Fibroblast of lung (primary cell): ENCODE measurements at regions not wholly inside any gene's neighbourhood (a gene's known extent, or its start where the extent isn't known, plus 50 kb on each side); places are given as distances from the start of the nearest gene placed in this dataset.

Source experiments
- DNase-seq, 2 donors: peaks; one replicate each; pipeline versions ENCODE4 v3.0.0 to v3.0.0-alpha.2; 2010; ENCODE audit warnings: low read depth in 2 of 2
- H2AFZ ChIP-seq: 2 replicates; pipeline ENCODE4 v1.5.1; 2012; ENCODE audit warnings: low read length, control low read depth, inconsistent platforms
- H3K27ac ChIP-seq: 2 replicates; pipeline ENCODE4 v1.5.1; 2011; ENCODE audit warnings: low read length, control low read depth; ENCODE audit not compliant: insufficient read depth
- H3K27me3 ChIP-seq: 2 replicates; pipeline ENCODE4 v1.5.1; 2011; ENCODE audit warnings: mild to moderate bottlenecking, low read length; ENCODE audit not compliant: control insufficient read depth, insufficient read depth
- H3K36me3 ChIP-seq: 2 replicates; pipeline ENCODE4 v1.5.1; 2011; ENCODE audit warnings: low read length; ENCODE audit not compliant: control insufficient read depth, insufficient read depth
- H3K4me1 ChIP-seq: 2 replicates; pipeline ENCODE4 v1.5.1; 2011; ENCODE audit warnings: low read length; ENCODE audit not compliant: control insufficient read depth, insufficient read depth; ENCODE audit errors: extremely low read depth
- H3K4me2 ChIP-seq: 2 replicates; pipeline ENCODE4 v1.5.1; 2011; ENCODE audit warnings: low read length, control low read depth; ENCODE audit not compliant: insufficient read depth; ENCODE audit errors: extremely low read depth
- H3K4me3 ChIP-seq, 4 experiments: fragments of 200-600 bp in 1 of 4; sonication (generic) in 1 of 4; replicated peaks in 1 of 4; 2 replicates each; pipeline ENCODE4 v1.5.1; 2011 to 2016; ENCODE audit warnings: low read length in 4 of 4, low read depth in 3 of 4, mild to moderate bottlenecking in 3 of 4, control low read depth in 2 of 4, inconsistent platforms in 1 of 4, mixed read lengths in 1 of 4; ENCODE audit not compliant: insufficient read depth in 1 of 4; ENCODE audit errors: control extremely low read depth in 1 of 4
- H3K79me2 ChIP-seq: 2 replicates; pipeline ENCODE4 v1.5.1; 2012; ENCODE audit warnings: mild to moderate bottlenecking, low read length, inconsistent platforms; ENCODE audit not compliant: control insufficient read depth, insufficient read depth
- H3K9ac ChIP-seq: 2 replicates; pipeline ENCODE4 v1.5.1; 2011; ENCODE audit warnings: mild to moderate bottlenecking, low read length, control low read depth; ENCODE audit not compliant: insufficient read depth
- H3K9me3 ChIP-seq: 2 replicates; pipeline ENCODE4 v1.5.1; 2012; ENCODE audit warnings: low read depth, low read length; ENCODE audit not compliant: control insufficient read depth, insufficient read depth
- H4K20me1 ChIP-seq: 2 replicates; pipeline ENCODE4 v1.5.1; 2011; ENCODE audit warnings: low read length; ENCODE audit not compliant: control insufficient read depth, insufficient read depth; ENCODE audit errors: extremely low read depth
- EZH2 ChIP-seq: IDR thresholded peaks from 2 replicates; pipeline ENCODE4 v1.5.1; 2012; ENCODE audit warnings: low read length, control low read depth, mild to moderate bottlenecking; ENCODE audit errors: missing control alignments
- TF ChIP-seq, protein P1 (sequence below), 2 donors: IDR thresholded peaks in 1 of 2; conservative IDR thresholded peaks in 1 of 2; 1 replicate in 1 of 2; 2 replicates in 1 of 2; pipeline ENCODE4 v1.5.1; 2011 to 2012; ENCODE audit warnings: low read length in 2 of 2, control low read depth in 1 of 2, inconsistent platforms in 1 of 2, low read depth in 1 of 2, mild to moderate bottlenecking in 1 of 2

DNA sequence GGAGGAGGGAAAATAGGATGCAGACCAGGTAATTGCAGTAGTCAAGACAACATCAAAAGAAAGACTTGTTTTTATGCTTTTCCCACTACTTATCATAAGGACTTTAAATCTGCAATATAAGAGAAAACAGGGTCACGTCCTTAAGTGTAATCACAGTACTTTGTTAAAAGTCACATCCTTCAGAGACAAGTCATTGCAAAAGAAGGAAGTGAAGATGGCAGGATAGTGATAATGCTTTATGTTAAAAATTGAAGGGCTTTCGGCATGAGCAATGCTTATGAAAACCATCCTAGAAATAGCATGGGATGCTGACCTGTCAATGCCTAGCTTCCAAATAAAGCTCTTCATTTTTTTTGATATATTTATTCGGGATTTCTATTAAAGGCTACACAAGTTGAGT, 110.2 kb upstream of the TENM3 start:
- no peaks in the 10 kb centered on the region for H3K79me2 ChIP-seq
- H3K36me3 ChIP-seq: no peaks in the 10 kb centered on the region
- no peaks in the 10 kb centered on the region for H3K27me3 ChIP-seq
- H2AFZ ChIP-seq: no peak overlapping the region
- H4K20me1 ChIP-seq: no peaks in the 10 kb centered on the region
- H3K4me1 ChIP-seq: no peaks in the 10 kb centered on the region
- no peak overlapping the region for H3K4me3 ChIP-seq
- no peak overlapping the region for H3K4me2 ChIP-seq
- no peak overlapping the region for H3K27ac ChIP-seq
- no peak for DNase-seq
- no peaks in the 10 kb centered on the region for H3K9me3 ChIP-seq
- TF ChIP-seq, protein P1, sequence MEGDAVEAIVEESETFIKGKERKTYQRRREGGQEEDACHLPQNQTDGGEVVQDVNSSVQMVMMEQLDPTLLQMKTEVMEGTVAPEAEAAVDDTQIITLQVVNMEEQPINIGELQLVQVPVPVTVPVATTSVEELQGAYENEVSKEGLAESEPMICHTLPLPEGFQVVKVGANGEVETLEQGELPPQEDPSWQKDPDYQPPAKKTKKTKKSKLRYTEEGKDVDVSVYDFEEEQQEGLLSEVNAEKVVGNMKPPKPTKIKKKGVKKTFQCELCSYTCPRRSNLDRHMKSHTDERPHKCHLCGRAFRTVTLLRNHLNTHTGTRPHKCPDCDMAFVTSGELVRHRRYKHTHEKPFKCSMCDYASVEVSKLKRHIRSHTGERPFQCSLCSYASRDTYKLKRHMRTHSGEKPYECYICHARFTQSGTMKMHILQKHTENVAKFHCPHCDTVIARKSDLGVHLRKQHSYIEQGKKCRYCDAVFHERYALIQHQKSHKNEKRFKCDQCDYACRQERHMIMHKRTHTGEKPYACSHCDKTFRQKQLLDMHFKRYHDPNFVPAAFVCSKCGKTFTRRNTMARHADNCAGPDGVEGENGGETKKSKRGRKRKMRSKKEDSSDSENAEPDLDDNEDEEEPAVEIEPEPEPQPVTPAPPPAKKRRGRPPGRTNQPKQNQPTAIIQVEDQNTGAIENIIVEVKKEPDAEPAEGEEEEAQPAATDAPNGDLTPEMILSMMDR (conservative IDR thresholded peaks at IDR 0.05 in 1 of 2, IDR thresholded peaks at IDR 0.05 in 1 of 2; ENCODE audit: low read depth in 1 of 2, low read length in 2 of 2): no peak
- TF ChIP-seq EZH2: no peak
- no peak overlapping the region for H3K9ac ChIP-seq

DNA sequence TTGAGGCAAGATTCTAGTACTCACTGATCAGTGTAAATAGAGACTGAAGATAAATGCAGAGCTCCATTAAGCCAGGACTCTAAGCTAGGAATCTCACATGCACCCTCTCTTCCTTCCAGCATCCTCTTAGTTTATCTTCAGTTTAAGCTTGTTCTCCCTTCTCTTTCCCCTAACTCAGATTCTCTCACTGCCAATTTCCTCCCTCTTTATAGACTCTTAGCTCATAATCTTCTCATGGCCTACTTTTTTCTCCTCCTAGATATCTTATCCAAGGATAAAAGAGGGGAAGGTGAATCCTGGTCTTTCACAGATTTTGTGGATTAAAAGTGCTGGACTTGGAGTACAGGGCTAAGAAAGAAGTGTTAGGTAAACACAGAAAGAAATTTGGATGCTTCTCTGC, 108.9 kb upstream of the TENM3 start:
- H3K4me2 ChIP-seq: no peak overlapping the region
- no peaks in the 10 kb centered on the region for H3K27me3 ChIP-seq
- H3K9ac ChIP-seq: no peak overlapping the region
- H3K36me3 ChIP-seq: no peaks in the 10 kb centered on the region
- no peaks in the 10 kb centered on the region for H3K79me2 ChIP-seq
- H3K4me3 ChIP-seq: no peak overlapping the region
- TF ChIP-seq, protein P1 (conservative IDR thresholded peaks at IDR 0.05 in 1 of 2, IDR thresholded peaks at IDR 0.05 in 1 of 2; ENCODE audit: low read depth in 1 of 2, low read length in 2 of 2): no peak
- no peak for TF ChIP-seq EZH2
- no peaks in the 10 kb centered on the region for H3K4me1 ChIP-seq
- no peaks in the 10 kb centered on the region for H4K20me1 ChIP-seq
- no peak for DNase-seq
- H2AFZ ChIP-seq: no peak overlapping the region
- no peaks in the 10 kb centered on the region for H3K9me3 ChIP-seq
- H3K27ac ChIP-seq: no peak overlapping the region

DNA sequence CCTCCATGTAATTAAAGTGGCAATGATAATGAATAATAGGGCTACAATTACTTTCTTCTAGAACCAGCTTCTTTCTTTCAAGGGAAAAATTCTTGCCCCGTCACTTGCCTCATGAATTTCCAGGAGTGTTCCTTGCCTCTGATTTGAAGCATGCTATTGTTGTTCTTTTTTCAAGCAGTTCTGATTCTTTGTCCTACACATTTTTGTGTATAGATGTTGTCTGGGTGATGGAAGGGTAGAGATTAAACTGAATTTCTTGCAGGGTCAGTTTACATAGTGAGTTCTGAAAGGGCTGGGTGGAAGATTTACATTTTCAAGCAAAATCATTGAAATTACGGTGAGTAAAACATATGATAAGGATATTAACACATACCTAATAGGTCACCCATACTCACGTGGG, 107.0 kb upstream of the TENM3 start:
- H3K4me1 ChIP-seq: no peaks in the 10 kb centered on the region
- no peaks in the 10 kb centered on the region for H3K36me3 ChIP-seq
- H3K27me3 ChIP-seq: no peaks in the 10 kb centered on the region
- no peaks in the 10 kb centered on the region for H4K20me1 ChIP-seq
- no peaks in the 10 kb centered on the region for H3K79me2 ChIP-seq
- H3K9ac ChIP-seq: no peak overlapping the region
- no peak overlapping the region for H3K4me2 ChIP-seq
- H2AFZ ChIP-seq: no peak overlapping the region
- TF ChIP-seq EZH2: no peak
- TF ChIP-seq, protein P1 (conservative IDR thresholded peaks at IDR 0.05 in 1 of 2, IDR thresholded peaks at IDR 0.05 in 1 of 2; ENCODE audit: low read depth in 1 of 2, low read length in 2 of 2): no peak
- H3K27ac ChIP-seq: no peak overlapping the region
- no peak for DNase-seq
- H3K9me3 ChIP-seq: no peaks in the 10 kb centered on the region
- H3K4me3 ChIP-seq: no peak overlapping the region
